Nephron (organoid): ENCODE measurements at regions not wholly inside any gene's neighbourhood (a gene's known extent, or its start where the extent isn't known, plus 50 kb on each side); places are given as distances from the start of the nearest gene placed in this dataset.

ENCODE experiments used
- H3K27ac Mint-ChIP-seq, 3 experiments: 2 replicates each; pipeline ENCODE4 v1.8.0; 2020; ENCODE audit warnings: mixed read lengths in 3 of 3, mild to moderate bottlenecking in 2 of 3, moderate library complexity in 1 of 3
- H3K27me3 Mint-ChIP-seq: 2 replicates; pipeline ENCODE4 v1.8.0; 2021; ENCODE audit warnings: low read depth, mild to moderate bottlenecking, moderate library complexity, mixed read lengths
- H3K36me3 Mint-ChIP-seq: 2 replicates; pipeline ENCODE4 v1.8.0; 2020; ENCODE audit warnings: low read depth, mixed read lengths
- H3K4me1 Mint-ChIP-seq: 2 replicates; pipeline ENCODE4 v1.8.0; 2020; ENCODE audit warnings: mixed read lengths
- H3K4me3 Mint-ChIP-seq, 3 experiments: 2 replicates each; pipeline ENCODE4 v1.8.0; 2020; ENCODE audit warnings: mild to moderate bottlenecking in 3 of 3, mixed read lengths in 3 of 3, moderate library complexity in 2 of 3
- H3K9me3 Mint-ChIP-seq: 2 replicates; pipeline ENCODE4 v1.8.0; 2020; ENCODE audit warnings: mixed read lengths
- TF ChIP-seq, protein P1 (sequence below), 3 experiments: fragments of 200-600 bp; sonication (generic); IDR thresholded peaks; one replicate each; pipeline ENCODE4 v1.5.0; 2021; ENCODE audit warnings: antibody characterized with exemption in 3 of 3; ENCODE audit not compliant: unreplicated experiment in 3 of 3

DNA sequence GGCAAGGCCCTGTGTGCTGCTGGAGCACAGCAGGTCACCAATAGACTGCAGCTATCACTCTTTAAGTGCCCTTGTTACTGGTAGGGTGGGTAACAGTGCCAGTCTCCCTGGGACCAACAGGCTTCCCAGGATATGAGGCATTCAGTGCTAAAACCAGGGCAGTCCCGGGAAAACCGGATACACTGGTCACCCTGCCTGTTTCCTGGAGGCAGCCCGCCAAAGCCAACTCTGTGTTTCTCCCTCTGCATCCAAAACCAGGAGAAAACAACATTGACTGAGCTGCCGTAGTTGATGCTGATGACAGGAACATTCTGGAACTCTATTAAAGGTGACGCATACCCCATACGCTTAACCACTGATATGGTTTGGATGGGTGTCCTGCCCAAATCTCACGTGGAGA, 149.1 kb downstream of the SHANK2 start:
- no peaks in the 10 kb centered on the region for H3K9me3 Mint-ChIP-seq
- no peak overlapping the region for H3K4me3 Mint-ChIP-seq
- TF ChIP-seq, protein P1, sequence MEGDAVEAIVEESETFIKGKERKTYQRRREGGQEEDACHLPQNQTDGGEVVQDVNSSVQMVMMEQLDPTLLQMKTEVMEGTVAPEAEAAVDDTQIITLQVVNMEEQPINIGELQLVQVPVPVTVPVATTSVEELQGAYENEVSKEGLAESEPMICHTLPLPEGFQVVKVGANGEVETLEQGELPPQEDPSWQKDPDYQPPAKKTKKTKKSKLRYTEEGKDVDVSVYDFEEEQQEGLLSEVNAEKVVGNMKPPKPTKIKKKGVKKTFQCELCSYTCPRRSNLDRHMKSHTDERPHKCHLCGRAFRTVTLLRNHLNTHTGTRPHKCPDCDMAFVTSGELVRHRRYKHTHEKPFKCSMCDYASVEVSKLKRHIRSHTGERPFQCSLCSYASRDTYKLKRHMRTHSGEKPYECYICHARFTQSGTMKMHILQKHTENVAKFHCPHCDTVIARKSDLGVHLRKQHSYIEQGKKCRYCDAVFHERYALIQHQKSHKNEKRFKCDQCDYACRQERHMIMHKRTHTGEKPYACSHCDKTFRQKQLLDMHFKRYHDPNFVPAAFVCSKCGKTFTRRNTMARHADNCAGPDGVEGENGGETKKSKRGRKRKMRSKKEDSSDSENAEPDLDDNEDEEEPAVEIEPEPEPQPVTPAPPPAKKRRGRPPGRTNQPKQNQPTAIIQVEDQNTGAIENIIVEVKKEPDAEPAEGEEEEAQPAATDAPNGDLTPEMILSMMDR (IDR thresholded peaks at IDR 0.05; ENCODE audit: unreplicated experiment in 3 of 3): no peak
- H3K27me3 Mint-ChIP-seq: peaks cover 30% of the 10 kb centered on the region
- H3K27ac Mint-ChIP-seq: no peak overlapping the region
- peaks cover 4% of the 10 kb centered on the region for H3K36me3 Mint-ChIP-seq
- no peaks in the 10 kb centered on the region for H3K4me1 Mint-ChIP-seq

DNA sequence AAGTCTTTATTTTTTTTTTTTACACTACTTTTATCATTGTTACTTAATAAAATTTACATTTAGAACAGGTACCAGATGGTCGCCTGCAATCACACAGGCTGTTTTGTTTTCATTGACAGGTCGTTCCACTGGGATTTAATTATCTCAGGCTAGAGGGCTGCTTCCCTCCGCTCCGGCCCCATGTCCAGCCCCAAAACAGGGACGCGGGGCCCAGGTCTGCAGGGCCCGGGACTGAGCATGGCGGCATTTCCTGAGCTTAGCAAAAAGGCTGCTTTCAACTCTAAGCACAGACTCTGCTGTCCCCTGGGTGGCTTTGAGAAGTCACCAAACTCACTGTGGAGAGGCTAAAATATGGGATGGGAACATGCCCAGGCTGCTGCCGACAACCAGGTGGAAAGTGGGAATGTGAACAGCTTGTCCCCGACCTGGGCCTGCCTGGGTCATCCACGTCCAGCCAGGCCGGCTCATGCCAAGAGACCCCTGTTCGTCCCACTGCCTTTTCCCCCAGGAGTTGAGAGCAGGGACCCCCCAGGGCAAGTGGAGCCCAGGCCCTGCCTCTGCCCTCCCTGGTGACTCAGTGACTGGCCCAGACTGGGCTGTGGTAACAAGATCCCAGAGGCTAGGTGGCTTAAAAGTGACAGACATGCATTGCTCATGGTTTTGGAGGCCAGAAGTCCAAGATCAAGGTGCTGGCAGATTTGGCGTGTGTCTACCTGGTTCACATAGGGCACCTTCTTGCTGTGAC, 150.0 kb downstream of the SHANK2 start:
- H3K27me3 Mint-ChIP-seq: peaks cover 25% of the 10 kb centered on the region
- TF ChIP-seq, protein P1 (IDR thresholded peaks at IDR 0.05; ENCODE audit: unreplicated experiment in 3 of 3): no peak
- no peaks in the 10 kb centered on the region for H3K9me3 Mint-ChIP-seq
- peaks cover 4% of the 10 kb centered on the region for H3K36me3 Mint-ChIP-seq
- no peak overlapping the region for H3K27ac Mint-ChIP-seq
- H3K4me1 Mint-ChIP-seq: no peaks in the 10 kb centered on the region
- H3K4me3 Mint-ChIP-seq: no peak overlapping the region

DNA sequence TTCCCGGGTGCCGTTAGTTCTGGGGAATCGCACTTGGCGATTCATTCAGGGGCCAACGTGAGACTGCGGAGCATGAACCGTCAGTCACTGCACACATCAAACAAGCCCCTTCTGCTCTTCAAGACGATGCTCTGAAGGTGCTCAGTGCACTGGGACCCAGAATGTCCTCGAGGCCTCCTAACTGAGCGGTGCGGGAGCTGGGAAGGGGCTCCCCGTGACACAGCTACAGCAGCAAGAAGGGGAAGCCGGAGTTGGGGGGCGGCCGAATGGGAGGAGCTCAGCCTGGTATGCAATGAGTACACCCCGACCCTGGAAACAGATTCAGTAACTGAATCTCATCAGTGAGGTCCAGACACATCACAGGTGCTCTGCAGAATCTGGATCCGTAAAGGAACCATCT, 150.8 kb downstream of the SHANK2 start:
- Mint-ChIP-seq H3K27me3 (peaks cover 25% of the 10 kb centered on the region), H3K4me3 (no peak overlapping the region), H3K36me3 (peaks cover 4% of the 10 kb centered on the region), H3K9me3 (no peaks in the 10 kb centered on the region), H3K4me1 (no peaks in the 10 kb centered on the region), H3K27ac (no peak overlapping the region)
- TF ChIP-seq, protein P1 (IDR thresholded peaks at IDR 0.05; ENCODE audit: unreplicated experiment in 3 of 3): no peak

DNA sequence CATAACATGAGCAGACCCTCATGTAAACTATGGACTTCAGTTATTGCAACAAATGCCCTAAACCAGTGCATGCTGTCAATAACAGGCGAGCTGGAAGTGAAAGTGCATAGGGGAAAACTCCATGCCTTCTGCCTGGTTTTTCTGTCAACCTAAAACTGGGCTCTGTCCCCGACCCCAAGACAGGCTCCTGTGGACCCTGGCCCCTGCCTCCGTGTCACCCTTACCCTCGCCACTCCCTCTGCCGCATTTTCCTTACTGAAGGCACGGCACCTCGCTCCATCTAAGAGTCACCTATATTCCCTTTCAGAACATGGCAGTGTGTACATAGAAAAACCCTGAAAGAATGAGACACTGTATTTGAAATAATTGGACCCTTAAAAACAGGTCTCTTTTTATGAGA, 151.3 kb downstream of the SHANK2 start:
- no peaks in the 10 kb centered on the region for H3K9me3 Mint-ChIP-seq
- TF ChIP-seq, protein P1 (IDR thresholded peaks at IDR 0.05; ENCODE audit: unreplicated experiment in 3 of 3): no peak
- no peaks in the 10 kb centered on the region for H3K4me1 Mint-ChIP-seq
- peaks cover 28% of the 10 kb centered on the region for H3K27me3 Mint-ChIP-seq
- H3K4me3 Mint-ChIP-seq: no peak overlapping the region
- H3K27ac Mint-ChIP-seq: no peak overlapping the region
- H3K36me3 Mint-ChIP-seq: peaks cover 4% of the 10 kb centered on the region

DNA sequence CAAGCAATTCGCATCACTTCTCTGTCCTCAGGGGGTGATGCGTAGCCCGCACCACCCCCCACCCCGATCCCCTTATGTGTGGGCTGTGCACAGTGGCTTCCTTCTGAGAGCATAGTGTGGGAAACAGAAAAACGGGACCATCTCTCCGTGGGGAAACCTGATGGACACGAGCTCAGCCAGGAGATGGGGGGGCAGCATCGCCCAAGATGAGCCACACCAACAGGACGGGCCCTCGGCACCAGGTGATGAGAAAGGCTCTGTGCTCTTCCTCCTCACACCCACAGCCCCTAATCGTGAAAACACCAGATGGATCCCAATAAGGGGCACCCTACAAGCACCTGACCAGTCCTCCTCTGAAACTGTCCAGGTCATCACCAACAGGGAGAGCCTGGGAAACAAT, 153.6 kb downstream of the SHANK2 start:
- no peaks in the 10 kb centered on the region for H3K9me3 Mint-ChIP-seq
- no peak overlapping the region for H3K4me3 Mint-ChIP-seq
- H3K36me3 Mint-ChIP-seq: peaks cover 4% of the 10 kb centered on the region
- H3K4me1 Mint-ChIP-seq: no peaks in the 10 kb centered on the region
- H3K27ac Mint-ChIP-seq: no peak overlapping the region
- H3K27me3 Mint-ChIP-seq: peaks cover 26% of the 10 kb centered on the region
- TF ChIP-seq, protein P1 (IDR thresholded peaks at IDR 0.05; ENCODE audit: unreplicated experiment in 3 of 3): no peak
